Forelimb muscle (tissue), 1 donor: ENCODE measurements at regions not wholly inside any gene's neighbourhood (a gene's known extent, or its start where the extent isn't known, plus 50 kb on each side); places are given as distances from the start of the nearest gene placed in this dataset.
"Not testable (repeated sequence)": the region's sequence is repeated elsewhere in the genome, so short reads cannot be mapped to it uniquely, and the experiment has no call there.

Experiments
- DNase-seq: peaks from one replicate; pipeline ENCODE4 v3.0.0-alpha.2; 2013; ENCODE audit warnings: low read depth

DNA sequence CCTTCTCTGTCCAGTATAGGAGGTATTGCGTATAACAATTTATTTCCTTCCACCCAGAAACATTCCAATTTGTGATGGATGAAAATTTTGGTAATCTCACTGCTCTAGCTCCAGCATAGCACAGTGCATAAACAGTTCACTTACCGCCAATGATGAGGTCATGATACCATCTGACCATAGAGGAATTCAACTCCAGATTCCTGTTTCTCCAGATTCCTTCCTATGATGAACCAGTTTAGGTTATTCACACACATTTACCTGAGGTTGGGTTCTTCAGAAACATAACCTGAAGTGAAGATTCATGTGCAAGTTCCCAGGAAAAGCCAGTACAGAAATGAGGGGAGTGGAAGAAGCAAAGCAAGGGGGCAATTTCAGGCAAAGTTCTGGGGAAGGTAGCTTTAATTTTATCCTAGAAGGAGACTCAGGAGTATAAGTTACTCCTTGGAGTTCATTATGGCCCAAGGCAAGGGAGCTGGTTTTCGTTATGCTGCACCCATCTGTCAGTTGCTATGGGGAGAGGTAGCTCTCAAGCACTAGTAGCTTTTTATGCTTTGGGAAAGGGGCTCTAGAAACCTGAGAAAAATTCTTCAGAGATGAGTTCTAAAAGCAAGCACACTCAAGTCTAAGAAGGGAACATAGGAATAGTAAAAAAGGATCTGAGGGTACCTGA, 121.6 kb downstream of the CASP12 start:
- no peak for DNase-seq

DNA sequence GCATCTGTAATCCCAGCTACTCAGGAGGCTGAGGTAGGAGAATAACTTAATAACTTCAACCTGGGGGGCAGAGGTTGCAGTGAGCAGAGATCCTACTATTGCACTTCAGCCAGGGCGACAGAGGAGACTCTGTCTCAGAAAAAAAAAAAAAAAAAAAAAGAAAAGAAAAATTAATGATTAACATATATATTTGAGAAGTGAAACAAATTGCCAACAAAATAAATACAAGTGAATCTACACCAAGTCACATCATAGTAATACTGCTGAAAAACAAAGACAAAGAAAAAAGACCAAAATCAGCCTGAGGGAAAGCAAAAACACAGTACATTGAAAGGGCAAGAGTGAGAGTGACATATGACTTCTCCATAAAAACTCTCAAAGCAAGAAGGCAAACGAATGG, 123.7 kb downstream of the CASP12 start:
- no peak for DNase-seq

DNA sequence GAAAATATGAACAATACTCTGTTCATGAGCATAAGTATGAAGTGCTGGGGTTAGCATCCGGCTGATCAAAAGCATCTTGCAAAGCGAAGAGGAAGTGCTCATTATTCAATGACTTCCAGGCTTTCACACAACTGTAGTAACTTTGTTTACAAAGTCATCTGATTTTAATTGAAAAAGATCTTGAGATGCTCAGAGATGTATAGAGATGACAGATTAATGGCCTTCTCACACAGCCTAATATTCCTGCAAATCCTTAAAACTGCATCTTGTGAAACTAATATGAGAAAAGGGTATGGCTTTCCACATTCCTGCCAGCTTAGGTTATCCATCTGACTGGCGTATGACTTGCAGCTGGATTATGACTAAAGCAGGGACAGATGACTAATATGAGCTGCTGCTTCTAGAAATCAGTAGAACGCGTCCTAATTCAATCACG, 125.4 kb downstream of the CASP12 start:
- peak; percentile 17 for DNase-seq

DNA sequence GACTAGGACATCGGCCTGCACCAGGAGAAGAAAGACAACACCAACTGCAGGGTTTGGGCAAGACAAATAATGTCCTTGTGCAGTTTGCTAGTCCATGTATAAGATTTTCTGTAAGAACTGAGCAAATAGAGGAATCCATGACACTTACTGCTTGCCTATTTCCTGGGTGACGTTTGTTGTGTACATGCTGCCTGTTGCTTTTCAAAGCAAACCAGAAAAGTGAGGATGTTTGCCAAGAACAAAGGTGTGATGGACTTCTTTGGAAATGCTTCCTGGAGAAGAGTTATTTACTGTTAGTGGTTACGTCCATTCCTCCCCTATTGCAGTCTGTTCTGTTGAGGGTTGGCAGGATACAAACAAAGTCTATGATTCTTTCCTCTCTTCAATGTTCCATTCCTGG, 126.5 kb downstream of the CASP12 start:
- DNase-seq: no peak

DNA sequence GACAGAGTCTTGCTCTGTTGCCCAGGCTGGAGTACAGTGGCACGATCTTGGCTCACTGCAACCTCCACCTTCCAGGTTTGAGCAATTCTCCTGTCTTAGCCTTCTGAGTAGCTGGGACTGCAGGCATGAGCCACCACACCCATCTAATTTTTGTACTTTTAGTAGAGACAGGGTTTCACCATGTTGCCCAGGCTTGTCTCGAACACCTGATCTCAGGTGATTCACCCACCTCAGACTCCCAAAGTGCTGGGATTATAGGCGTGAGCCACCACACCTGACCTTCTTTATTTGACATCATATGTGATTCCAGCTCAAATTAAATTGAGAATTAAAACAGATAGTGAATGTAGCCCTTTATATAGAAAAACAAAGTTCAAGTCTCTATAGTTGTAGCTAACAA, 127.2 kb downstream of the CASP12 start:
- DNase-seq: not testable (repeated sequence)

DNA sequence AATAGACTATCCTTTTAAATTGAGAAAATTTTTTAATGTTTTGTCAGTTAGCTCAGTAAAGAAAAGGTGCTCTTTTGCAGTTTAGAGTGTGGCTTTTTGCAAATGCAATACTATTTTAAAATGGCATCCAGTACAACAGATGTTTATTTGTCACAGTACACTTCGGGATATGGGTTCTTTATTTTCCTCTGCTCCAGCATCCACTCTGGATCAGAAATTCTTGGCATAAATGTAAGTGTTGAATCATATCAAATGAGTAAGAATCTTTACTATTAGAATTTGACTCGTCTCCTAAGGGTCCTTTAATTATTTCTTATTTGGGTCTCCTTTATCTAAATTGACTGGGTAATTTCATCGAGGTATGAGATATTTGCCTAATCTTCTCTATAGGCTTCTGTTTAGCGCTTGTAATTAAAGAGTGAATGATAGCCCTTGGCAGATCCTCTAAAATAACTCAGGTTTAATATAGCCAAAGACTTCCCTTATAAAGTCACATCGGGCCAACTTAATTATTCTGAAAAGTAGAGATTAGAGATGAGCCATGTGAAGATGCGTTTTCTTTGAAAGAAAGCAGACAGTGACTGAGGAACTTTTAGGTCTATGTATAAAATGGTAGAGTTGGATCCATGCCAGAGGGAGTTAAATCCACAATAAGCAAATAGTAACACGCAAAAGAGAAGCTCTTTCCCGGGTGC, 132.7 kb downstream of the CASP12 start:
- DNase-seq: no peak

DNA sequence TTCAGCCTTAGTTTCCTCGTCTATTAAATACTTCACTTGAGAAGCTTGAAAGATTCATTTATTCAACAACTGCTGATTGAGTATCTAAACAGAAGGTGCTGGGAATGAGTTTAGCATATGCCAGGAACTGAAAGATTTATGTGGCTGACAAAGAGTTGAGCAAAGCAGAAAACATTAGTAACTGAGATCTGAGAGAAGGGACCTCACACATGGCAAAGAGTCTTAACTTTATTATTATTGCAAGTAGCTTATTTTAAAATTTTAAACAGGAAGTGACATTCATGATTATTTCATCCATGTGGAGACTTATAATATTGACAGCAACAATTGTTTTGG, 133.6 kb downstream of the CASP12 start:
- no peak for DNase-seq

DNA sequence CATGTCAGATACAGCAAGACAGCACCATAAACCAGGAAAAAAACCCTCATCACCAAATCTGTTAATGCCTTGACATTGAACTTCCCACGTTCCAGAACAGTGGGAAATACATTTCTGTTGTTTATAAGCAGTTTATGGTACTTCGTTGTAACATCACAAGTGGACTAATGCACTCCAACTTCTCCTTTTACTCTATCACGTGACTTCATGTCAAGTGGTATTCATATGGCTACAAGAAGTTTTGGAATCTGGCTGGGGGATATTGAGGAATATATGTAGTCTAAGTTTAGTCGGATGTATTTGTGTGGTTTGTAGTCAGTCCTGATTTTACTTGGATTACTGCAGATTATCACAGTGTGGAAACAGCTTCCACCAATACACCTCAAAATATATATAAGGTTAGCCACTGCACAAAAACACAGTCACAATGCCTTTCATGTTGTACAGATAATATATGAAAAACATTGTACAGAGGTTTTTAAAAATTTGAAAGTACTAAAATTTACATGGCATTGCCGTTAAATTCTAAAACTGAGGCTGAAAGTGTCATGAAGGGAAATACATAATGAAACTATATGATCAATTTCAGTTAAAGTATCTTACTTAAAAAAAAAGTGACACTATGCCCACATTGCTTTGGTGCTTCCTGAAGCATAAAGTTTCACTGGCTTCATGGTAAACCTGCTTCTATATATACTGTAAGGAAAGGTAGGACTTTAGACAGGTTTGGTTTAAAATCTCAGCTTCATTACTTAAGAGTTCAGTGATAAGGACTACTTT, 134.1 kb downstream of the CASP12 start:
- no peak for DNase-seq

DNA sequence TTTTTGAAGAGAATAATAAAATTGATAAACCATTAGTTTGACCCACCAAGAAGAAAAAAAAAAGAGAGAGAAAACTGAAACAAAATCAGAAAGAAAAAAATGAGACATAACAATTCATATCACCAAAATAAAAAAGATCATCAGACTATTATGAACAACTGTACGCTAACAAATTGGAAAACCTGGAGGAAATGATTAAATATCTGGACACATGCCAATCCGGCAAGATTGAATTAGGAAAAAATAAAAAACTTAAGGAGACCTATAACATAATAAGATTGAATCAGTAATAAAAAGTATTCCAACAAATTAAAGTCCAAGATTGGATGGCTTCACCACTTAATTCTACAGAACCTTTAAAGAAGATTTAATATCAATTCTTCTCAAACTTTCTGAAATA, 136.7 kb downstream of the CASP12 start:
- DNase-seq: no peak

DNA sequence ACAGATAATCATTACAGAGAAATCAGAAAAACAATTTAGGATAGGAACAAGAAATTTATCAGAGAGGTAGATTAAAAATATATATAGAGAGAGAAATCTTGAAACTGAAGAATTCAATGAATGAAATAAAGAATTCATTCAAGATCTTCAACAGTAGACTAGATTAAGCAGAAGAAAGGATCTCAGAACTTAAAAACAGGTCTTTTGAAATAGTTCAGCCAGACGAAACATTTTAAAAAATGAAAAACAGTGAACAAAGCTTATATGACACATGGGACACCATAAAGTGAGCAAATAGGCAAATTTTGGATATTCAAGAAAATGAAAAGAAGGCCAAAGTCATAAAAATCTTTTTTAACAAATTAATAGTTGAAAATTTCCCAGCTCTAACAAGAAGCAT, 138.8 kb downstream of the CASP12 start:
- no peak for DNase-seq

DNA sequence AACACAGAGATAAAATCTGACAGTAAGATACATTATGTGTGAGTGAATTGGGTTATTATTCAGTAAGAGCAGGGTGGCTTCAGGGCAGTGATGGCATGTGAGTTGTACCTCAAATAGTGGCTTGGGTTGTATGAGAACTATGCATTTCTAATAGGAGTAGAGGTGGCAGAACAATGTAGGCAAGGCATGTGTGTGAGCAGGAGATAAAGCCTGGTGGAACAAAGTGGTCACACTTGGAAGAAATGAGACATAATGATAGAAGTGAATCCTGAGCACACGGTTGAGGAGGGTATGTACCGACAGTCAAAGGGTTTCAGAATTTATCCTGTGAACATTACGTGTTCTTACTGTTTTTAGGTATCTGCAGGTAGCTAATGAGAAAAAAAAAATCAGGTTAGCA, 159.3 kb downstream of the CASP12 start:
- DNase-seq: no peak

DNA sequence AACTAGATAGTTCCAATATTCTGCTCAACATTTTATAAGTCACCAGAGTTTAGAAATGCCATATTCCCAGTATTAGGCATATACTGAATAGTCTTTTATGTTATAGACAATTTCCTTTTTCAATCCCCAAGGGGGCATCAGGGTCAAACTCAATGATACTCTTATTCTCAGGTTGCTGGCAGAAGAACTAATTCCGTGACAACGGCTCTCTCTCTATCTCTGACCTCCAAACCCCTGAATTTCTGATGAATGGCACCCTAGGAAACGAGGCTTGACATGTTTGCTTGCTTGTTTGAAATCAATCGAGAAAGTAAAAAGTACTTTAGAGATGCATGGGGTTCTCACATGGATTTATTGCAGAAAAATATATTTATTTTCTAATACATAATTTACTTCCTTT, 160.1 kb downstream of the CASP12 start:
- no peak for DNase-seq

DNA sequence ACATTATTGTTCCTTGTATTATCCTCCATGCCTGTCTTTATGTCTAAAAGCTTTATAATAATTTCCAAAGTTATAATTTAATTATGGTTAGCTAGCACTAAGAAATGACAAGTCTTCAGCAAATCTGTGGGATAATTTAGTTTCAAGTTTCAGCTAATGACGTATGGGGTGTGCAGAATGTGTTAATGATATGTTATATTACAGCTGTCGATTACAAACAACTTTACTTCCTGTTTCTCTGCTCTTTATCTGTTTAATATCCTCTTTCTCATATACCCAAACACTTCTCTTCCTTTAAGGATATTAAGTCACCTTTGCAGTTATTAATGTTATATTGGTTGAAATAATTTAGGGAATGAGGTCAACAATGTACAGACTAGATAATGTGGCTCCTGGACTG, 161.8 kb downstream of the CASP12 start:
- no peak for DNase-seq

DNA sequence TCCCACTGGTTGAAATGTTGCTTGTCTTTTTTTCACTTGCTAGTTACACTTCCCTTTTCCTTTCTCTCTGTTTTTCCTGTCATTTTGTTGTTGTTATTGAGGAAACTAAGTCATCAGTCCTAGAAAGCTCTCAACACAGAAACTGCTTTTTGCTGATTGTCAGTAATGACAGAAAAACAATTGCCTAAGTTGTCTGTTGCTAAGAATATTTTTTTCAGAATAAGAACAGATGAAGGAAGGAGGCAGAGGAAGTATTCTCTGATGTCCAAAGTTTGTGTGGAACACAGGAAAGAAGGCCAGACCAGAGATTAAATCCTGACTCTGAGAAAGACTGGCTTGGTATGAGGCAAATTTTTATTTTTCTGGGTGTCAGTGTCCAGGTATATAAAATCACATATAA, 163.3 kb downstream of the CASP12 start:
- peak; percentile 14 for DNase-seq

DNA sequence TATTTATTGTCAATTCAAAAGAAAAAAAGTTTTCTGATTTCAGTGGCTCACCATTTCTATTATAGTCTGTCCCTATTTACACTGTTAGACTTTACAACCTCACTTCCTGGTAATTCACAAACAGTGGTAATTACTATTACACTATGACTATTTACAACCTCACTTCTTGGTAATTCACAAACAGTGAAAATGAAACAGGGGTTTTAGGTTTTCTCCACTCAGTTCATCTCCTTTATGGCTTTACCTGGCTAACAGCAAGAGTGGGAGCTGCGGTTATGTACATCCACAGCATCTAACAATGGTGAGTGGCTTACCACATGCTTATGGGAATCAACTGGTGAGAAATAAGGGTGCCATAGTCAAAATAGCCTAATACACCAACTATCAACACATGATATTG, 166.4 kb downstream of the CASP12 start:
- DNase-seq: no peak

DNA sequence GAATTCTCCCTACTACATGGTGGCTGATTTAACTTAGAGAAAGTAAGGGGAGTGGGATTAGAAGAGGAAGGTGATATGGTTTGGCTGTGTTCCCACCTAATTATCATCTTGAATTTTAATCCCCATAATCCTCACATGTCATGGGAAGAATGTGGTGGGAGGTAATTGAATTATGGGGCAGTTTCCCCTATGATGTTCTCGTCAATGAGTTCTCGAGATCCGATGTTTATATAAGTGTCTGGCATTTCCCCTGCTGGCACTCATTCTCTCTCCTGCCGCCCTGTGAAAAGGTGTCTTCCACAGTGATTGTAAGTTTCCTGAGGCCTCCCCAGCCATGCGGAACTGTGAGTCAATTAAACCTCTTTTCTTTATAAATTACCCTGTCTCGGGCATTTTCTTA, 169.3 kb downstream of the CASP12 start:
- no peak for DNase-seq

DNA sequence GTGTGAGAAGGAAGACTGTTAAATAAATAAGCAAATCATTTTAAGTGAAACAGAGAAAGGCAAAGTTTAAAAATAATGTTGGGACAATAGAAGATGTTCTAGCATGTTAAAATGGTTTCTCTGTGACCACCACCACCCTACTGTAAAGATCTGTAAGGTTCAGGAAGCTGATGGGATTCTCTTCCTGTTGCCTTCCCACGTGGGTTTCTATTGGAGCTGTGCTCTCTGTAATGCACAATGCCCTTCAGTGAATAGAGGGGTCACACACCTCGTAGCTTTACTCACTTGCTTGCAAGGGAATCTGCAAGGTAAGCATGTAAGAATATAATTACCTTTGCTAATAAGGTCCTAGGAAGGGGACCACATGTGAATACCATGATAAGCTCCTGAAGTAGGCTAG, 170.5 kb downstream of the CASP12 start:
- no peak for DNase-seq

DNA sequence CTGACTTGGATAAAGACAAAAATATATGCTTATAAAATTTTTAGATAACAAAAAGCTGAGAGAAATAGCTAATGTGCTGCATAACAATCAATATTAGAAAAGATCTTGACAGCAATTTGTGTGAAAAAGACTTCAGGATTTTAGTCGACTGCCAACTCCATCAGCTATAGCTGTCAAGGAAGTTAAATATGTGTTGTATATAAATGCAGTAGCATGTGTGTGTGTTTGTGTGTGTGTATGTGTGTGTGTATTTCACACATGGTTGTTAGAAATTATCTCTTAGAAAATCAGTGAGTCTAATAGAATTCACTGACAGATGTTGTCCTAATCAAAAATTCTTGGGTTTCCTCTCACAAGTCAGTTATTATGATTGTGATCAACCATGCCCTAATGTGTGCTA, 171.2 kb downstream of the CASP12 start:
- DNase-seq: no peak

DNA sequence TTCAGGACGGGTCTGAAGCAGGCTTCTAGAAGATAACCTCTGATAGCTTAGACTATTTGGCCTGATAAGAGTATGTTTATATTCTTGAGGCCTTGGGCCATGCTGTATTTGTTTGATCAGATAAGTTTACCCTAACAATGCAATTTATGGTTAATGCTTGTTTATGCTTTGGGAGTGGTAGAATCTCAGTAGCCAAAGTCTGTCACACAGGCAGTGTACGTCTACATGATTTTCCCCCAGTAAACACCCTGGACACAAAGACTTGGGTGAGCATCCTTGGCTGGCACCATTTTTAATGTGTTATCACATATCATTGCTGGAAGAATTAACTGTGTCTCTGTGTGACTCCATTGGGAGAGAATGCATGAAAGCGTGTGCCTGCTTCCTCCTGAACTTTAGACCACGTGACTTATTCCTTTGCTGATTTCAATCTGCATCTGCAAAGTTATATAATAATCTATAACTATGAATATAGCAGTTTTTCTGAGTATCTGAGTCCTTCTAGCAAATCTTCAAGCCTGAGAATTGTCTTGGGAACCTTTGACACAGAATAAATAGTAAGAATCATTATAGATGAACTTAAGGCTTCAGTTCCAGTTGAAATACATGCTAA, 172.4 kb downstream of the CASP12 start:
- no peak for DNase-seq

DNA sequence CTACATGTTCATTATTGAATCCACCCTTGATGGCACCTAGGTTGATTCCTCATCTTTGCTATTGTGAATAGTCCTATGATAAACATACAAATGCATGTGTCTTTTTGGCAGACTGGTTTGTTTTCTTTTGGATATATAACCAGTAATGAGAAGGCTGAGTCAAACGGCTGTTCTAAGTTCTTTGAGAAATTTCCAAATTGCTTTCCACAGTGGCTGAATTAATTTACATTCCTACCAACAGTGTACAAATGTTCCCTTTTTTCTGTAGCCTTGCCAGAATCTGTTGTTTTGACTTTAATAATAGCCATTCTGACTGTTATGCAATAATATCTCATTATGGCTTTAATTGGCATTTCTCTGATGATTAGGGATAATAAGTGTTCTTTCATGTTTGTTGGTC, 184.9 kb downstream of the CASP12 start:
- no peak for DNase-seq

DNA sequence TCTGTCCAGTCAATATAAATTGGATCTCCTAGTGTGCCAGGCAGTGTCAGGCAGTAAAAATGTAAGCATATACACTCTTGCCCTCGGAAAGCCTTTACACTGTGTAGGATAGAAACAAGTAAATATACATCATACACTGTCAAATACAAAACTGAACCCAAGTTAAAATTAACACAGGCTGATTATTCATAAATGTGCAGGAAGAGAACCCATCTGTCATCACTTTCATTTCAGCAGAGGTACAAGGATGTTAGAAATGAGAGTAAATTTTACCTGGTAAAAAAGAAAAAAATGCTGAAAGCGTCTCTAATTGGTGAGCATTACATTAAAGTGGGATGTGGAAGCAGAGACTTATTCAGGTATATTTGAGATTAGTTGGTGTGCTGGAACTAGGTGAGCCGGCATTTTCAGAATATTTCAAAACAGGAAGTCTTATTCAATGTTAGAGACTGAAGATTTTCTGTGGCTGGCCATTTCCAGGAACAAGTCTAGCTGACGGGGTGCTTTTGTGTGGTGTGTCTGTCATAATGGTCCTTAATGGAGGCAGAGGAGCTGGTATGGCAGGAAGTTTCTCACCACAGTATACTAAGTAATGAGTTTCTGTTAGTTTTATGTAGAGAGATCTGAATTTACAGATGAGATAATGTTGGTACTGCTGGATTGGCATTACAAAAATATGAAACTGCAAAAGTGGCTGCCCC, 192.6 kb downstream of the CASP12 start:
- no peak for DNase-seq

DNA sequence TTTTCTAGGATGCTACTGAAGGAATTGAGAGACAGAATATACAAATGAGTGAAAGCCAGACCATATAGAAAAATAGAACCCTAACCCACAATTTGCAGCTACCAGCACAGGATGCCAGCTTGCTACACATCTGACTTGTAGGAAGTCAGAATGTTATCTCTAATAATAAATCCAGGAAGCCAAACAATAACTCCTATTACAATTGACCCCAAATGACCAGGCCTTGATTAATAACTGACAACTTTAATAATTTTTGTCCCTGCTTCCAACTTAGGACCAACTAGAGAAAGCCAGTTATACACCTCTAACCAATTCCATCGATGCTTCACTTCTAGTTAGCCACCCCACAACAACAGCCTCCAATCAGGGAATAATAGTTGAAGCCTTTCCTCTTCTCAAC, 193.4 kb downstream of the CASP12 start:
- DNase-seq: no peak
